Stimulated activated CD4-positive, alpha-beta T cell treated with anti-CD3 and anti-CD28 coated beads, Interleukin-15, amount 100 ng/mL, for 24 hours (primary cell): ENCODE measurements at regions not wholly inside any gene's neighbourhood (a gene's known extent, or its start where the extent isn't known, plus 50 kb on each side); places are given as distances from the start of the nearest gene placed in this dataset.
"Not testable (repeated sequence)": the region's sequence is repeated elsewhere in the genome, so short reads cannot be mapped to it uniquely, and the experiment has no call there.

ENCODE experiments used
- DNase-seq: peaks from one replicate; pipeline ENCODE4 v3.0.0-alpha.2; 2020

DNA sequence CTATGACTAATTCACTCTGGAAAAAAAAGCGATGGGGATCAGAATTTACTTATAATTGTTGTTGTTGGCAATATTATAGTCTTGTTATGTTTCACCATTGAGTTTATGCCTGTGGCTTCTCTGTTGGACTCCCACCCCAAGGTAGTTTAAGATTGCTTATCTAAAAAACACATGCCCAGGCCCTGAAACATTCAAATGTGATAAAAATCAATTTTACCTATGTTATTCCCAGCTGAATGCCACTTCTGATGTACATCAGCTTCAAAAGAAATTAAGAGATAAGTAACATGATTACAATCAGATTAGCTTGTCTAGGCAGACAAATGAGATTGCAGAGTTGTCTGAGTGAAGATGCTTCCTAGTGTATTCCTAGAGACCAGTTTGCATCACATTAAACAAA lies 484.7 kb downstream of the PCDH7 start:
- DNase-seq: no peak

DNA sequence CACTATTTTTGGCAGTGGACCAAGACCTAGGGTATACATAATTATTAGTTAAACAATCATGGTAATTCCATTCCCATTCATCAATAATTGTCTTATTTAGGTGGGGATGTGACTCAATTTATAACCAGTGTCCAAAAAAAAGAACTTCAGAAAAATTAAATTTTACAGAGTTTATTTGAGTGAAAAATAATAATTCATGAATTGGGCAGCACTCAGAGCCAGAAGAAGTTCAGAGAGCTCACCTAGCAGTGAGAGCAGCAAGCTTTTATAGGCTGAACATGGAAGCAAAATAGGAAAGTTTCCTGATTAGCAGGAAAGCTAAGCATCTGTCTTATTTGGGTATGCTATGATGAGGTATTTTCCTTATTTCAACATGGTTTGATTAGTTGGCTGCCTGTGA lies 500.8 kb downstream of the PCDH7 start:
- DNase-seq: no peak

DNA sequence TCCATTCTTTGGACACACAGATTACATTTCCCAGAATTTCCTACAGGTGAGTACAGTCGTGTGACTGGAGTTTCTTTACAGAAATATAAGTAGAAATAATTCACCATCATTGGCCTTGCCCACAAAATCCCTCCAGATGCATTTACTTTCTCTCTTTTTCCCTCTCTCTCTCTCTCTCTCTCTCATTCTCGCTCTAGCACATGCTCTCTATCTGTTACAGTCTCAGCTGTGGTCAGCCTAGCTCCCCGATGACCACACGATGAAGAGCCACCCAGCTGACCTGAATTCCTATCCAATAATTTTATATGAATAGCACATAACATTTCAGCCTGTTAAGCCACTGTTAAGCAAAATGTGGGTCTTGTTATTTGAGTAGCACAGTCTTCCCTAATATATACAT lies 507.9 kb downstream of the PCDH7 start:
- DNase-seq: no peak

DNA sequence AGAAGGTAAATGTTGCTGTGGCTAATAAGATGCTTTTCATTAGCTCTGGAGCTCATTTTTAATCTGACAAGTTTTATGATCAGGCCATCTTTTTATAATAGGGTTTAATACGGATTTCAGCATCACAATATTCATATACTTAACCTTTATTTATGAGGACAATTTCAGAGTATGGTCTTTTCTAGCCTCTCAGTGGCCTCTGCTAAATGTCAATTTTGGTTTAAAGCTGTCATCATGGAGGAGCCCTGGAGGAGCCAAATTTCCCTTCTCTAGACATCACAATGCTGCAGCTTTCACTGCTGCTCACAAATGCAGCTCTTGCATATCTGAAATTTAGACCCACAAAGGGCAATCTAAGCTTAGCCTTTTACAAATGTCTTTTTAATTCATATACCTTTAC lies 510.4 kb downstream of the PCDH7 start:
- DNase-seq: no peak

DNA sequence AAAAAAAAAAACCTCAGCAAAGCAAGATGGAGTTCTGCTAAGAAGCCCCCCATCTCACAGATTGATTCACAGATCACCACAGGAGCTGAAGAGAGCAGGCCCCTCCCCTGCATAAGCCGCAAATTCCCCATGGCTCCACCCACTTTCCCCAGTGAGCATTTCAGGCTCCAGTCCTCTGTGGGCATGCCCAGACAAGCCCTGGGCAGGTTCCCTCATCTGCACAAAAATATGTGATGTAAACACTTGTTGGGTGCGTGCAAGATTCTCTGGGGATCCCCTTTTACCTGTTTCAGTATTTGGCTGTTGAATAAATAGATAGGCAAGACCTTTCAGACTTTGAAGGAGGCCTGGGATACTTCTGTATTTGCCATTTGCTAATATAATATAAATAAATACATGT lies 514.3 kb downstream of the PCDH7 start:
- DNase-seq: no peak

DNA sequence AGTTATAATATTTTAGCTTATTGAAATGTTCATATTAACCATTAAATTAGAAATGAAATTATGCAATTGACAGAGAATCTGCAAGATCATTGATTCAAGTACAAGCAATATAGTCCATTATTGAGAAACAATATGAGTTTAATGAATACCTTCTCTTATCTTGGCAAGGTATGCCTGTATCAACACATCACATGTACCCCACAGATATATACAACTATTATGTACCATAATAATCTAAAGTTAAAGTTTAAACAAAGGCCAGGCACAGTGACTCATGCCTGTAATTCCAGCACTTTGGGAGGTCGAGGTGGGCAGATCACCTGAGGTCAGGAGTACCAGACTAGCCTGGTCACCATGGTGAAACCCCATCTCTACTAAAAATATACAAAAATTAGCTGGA lies 514.7 kb downstream of the PCDH7 start:
- DNase-seq: no peak

DNA sequence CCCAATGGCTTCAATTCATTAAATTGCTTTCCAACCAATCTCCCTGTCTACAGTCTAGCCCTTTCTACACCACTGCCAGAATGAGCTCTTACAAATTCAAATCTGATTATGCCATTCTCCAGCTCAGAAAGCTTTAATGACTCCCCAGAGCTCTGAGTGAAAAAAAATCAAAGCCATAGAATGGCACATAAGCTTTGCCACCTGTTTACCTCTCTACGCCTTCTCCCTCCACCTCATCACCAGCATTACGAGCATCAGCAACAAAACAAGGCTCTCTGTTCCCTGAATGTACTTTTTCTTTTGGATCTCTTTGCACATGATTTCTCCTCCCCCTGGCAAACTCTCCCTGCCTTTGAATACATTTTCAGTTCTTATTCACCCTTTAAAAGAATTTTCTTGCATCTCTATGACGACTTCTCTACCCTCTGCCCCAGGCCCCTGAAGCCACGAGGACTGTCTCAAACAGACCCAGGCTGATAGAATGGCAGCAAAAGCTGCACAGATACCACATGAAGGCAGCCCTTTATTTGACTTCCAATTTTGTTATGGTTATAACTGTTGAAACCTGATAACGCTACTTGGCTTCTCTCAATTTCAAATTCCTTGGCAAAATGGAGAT lies 516.0 kb downstream of the PCDH7 start:
- no peak for DNase-seq

DNA sequence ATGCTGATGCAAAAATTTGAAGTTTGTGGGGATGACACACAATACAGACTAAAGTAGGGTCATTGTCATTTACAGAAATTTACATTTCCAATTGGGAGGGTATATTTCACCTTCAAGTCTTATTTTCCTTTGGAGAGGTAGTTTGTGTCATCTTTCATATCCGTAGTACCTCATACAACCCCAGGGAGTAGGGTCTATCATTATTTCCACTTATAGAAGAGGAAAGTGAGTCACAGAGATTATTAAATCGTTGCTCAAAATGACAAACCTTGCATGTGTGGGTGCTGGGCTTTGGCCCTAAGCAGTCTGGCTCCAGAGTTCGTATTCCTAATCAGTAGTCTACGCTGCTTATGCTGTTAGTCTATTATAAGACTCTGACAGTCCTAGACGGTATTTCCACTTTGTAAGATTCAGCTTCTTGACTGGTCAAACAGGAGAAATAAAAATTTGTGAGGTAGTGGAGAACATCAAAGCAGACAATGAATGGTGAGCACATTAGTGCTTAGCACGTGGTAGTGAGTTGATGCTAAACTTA lies 516.5 kb downstream of the PCDH7 start:
- DNase-seq: no peak

DNA sequence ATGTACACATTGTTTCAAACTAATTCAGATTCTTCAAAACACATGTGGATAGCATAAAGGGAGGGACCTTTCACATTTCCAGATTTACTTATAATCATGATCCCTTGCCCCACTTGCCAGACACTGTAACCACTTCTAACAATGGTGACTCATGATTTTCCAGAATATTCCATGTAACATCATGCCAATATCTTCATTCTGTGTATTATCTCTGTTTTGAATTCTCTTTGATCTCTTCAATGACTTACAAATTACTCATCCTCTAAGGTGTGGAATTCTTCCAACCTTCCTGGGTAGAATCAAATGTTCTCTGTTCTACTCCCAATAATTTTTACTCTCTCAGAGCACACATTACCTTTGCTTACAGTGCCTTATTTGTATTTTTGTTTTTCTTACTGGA lies 517.1 kb downstream of the PCDH7 start:
- DNase-seq: no peak

DNA sequence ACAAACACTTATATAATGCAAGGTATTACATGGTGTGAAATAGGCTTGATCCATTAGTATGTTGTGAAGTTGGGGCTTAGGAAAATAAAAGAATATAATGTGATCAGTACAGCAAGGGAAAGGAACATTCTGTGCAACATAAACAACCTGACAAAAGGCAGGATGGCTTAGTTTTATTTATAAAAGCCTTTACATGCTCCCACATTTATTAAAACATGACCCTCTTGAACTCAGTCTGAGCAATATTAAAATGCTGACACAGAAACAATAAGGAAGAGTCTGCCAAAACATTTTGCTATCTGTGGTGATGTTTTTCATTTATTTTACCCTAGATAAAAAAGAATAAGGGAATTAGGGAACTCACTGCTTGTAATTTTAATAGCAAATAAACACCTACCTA lies 519.7 kb downstream of the PCDH7 start:
- no peak for DNase-seq

DNA sequence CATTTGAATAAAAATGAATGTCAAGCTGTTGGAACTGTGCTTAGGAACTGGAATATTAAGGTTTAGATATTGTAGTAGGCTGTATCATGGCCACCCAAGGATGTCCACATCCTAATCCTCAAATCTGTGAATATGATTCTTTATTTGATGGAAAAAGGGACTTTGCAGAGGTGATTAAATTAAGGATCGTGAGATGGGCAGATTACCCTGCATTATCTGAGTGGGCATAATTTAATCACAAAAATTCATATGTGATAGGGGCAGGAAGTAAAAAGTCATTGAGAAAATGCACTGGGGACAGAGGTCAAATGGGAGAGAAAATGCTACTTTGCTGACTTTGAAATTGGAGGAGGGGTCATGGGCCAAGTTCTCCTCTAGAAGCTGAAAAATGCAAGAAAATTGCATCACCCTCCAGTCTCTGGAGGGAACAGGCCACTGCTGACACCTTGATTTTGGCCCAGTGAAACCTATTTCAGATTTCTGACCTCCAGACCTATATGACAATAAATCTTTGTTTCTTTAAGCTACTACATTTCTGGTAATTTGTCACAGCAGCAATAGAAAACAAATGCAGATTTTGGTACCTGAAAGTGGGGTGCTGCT lies 521.4 kb downstream of the PCDH7 start:
- no peak for DNase-seq

DNA sequence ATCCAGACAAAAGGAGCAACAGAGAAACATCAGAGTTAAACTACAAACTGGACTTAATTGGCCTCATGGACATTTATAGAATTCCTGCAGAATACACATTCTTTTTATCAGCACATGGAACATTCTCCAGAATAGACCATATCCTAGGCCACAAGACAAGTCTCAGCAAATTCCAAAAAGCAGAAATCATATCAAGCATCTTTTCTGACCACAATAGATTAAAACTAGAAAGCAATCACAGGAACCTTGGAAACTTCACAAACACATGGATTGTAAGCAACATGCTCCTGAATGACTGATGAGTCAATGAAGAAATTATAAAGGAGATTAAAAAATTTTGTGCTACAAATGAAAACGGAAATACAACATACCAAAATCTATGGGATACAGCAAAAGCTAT lies 526.7 kb downstream of the PCDH7 start:
- no peak for DNase-seq

DNA sequence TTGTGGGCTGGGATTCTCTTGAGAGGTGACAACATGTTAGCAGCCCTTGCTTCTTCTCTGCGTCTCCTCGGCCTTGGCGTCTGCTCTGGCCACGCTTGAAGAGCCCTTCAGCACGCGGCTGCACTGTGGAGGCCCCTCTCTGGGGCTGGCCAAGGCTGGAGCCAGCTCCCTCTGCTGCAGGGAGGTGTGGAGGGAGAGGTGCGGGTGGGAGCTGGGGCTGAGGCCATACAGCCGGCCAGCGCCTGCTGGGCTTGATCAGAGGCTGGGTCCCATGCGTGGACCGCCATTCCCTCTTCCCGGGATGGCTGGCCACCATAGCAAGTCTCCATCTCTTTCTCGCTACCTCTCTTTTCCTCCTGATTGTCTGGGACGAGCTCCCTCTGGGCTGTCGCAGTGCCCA lies 539.0 kb downstream of the PCDH7 start:
- no peak for DNase-seq

DNA sequence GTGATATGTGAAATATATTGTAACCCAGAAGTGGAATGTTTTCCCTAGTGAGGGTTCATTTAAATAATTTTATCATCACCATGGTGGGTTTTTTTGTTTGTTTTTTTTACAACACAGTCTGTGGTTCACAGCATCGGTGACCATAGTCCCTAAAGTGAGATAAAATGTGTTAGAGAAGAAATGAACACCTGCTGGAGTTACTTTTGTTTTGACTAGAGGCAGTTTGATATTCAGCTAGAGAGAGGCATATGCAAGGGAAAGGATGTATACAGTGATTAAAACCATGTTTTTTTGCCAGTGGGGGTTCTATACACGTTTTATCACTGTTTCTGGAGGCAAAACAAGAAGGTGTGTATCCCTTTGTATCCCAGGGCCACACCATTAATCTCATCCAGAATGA lies 541.5 kb downstream of the PCDH7 start:
- DNase-seq: no peak

DNA sequence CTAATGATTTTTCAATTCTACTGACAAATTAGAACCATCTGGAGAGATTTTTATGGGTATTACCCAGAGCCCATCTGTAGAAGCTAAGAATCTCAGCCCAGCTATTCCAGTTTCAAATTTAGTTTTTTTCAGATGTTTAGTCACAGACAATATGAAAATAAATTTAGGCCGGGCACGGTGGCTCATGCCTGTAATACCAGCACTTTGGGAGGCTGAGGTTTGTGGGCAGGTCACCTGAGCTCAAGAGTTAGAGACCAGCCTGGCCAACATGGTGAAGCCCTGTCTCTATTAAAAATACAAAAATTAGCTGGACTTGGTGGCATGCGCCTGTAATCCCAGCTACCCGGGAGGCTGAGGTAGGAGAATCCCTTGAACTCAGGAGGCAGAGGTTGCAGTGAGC lies 545.9 kb downstream of the PCDH7 start:
- not testable (repeated sequence) for DNase-seq

DNA sequence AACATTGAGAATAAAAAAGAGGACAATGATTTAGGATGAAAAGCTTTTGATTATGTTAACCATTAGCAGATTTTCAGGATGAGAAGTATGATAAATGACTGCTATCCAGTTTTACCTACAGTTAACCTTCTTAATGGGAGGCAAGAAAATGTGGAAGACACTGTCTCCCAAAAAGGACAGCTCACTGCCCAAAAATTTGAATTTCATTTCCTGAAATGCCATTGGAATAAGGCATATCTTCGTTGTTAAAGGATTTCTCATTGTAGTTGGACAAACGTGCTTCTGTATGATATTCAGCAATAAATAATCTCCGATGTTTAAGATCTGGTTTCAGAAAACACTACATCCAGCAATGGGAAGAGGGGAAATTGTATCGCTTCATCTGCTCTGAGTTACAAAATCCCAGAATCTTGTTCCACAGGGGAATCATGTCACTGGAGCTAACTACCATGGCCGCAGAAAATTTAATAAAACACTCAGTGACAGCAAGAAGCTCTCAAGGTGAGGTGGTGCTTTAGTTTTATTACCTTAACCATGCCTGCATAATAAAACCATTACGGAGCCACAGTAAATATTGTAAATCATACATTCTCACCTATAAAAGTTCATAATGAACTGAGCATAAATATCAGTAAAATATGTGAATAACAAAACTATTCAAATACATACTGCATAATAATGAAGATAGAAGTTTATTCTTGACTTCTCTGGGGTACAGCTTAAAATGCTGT lies 552.3 kb downstream of the PCDH7 start:
- DNase-seq: no peak

DNA sequence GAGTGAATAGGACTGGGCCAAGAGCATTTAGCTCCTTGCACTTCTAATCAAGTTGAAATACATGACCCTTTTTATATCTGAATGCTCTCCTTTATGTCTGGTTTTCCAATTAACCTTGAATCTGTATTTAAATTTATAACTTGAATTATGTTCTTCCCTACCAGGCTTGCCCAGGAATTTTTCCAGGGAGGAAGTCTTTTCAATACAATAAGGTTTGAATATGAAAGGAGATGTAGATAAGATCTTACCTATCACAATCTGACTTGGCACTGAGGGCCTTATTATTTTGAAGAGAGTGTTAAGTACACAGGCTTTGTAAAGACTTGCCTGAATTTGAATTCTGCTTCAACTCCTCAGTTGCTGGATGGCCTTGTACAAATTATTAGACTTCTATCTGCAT lies 555.7 kb downstream of the PCDH7 start:
- no peak for DNase-seq

DNA sequence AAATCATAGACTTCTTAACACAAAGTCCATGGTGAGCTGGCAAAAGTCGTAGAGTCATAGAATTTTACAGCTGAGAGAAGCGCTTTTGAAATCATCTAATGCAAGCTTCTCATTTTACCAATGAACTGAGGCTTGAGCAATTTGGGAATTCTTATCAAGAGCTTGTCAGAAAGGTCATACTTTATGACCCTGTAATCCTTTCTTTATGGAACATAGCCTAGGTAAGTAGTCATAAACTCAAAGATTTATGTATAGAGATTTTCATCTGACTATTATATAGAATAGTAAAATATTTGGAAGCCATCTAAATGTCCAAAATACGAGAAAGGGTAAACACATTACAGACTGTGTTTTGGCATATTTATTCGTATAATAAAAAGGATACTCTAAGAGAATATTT lies 563.5 kb downstream of the PCDH7 start:
- DNase-seq: no peak

DNA sequence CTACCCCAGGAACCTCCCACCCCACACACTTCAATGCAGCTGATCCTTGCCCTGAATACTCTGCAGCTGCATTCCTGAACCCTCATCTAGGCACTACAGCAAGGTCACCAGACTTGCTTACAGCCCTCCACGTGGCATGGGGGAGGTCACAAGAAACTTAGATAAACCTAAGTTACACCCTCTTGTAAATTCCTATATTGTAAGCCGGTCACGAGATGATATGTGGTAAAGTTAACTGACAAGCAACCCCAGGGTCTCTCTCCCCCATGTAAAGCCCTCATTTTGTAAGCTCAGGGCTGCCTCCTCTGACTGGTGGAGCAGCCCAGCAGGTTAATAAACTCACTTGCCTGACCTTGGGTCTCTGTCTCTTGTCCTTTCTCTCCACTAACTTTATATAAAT lies 570.7 kb downstream of the PCDH7 start:
- DNase-seq: no peak

DNA sequence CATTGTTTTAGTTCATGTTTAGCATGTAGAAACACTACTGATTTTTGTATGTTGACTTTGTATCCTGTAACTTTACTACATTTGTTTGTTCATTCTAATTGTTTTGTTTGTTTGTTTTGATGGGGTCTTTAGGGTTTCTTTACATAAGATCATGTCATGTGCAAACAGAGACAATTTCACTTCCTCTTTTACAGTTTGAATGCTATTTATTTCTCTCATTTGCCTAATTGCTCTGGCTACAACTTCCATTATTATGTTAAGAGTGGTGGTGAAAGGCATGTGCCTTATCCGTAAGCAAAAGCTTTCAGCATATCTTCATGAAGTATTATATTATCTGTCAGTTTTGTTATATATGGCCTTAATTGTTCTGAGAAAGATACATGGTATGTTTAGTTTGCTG lies 571.1 kb downstream of the PCDH7 start:
- no peak for DNase-seq

DNA sequence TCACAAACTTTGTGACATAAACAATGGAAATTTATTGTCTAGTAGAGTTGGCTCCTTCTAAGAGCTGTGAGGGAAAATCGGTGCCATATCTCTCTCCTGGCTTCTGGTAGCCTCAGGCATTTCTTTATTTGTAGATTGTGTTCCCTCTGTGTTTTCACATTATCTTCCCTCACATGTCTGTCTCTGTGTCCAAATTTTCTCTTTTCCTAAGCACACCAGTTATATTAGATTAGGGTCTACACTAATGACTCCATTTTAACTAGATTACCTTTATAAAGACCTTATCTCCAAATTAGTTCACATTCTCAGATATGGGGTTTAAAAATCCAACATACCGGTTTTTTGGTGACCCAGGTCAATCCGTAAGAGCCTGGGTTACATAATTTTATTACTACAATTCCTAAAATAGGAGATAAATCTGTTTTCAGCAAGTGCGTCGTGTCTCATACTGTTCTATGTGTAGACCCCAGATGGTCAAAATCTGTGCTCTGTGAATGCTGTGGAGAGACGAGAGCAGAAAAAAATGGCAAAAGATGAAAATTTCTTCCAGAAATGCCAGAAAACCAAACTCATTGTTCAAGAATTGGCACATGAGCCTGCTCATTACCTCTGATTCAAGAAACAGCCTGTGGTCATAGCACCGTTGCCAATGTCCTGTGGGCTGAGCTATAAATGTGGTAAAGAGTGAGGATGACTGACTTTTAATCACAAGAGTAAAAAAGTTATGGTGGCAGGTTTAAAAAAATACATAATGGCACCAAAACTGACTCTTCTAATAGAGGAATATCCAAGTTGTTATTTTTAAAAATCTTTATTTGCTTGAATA lies 574.7 kb downstream of the PCDH7 start:
- DNase-seq: no peak

DNA sequence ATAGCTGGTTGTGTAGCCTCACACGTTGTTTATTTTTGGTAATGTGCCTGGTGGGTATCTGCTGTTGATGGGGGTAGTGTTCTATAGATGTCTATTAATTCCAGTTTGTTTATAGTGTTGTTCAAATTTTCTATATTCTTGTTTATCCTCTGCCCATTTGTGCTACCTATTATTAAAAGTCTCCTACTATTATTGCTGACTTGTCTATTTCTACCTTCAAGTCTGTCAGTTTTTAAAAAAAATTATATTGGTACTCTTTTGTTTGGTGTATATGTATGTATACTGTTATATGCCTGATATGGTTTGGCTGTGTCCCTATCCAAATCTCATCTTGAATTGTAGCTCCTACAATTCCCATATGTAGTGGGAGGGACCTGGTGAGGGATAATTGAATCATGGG lies 578.6 kb downstream of the PCDH7 start:
- DNase-seq: no peak

DNA sequence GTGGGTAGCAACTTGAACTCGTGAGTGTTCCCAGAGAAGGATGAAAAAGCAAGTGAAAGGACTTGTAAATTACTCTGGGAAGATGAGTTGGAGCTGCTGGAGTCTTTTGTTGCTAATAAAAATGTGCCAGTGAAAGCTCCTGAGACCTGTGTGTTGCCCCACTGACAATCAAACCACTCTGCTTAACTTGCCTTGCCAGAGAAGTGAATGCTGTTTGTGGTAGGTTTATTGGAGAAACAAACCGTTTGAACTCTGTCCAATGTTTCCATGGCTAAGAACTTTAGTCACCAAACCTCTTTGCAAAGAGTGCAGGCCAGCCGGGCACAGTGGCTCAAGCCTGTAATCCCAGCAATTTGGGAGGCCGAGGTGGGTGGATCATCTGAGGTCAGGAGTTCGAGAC lies 586.9 kb downstream of the PCDH7 start:
- DNase-seq: no peak

DNA sequence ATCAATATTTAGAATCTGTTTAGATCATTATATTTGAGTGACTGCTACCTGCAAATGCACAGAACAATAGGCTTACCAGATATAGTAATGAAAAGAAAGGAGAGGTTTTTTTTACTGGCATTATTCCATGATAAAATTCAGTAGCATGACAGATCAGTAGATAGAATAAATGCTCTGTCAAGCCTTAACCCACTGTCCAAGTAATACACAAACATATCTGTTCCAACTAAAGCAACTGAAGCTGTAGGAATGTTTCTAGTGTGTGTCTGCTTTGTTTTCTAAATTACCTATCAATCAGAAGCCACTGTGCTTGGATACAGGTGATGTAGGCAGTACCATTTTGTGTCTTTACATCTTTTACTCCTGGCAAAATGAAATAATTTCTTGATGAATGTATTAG lies 604.6 kb downstream of the PCDH7 start:
- DNase-seq: no peak
